ENCODE measurements at regions not wholly inside any gene's neighbourhood (a gene's known extent, or its start where the extent isn't known, plus 50 kb on each side); places are given as distances from the start of the nearest gene placed in this dataset.

- Histone ChIP-seq H4K20me1 (ENCODE audit: insufficient read depth, low read length) (no peaks in the 10 kb centered on the region), H3K27ac (ENCODE audit: low read length) (no peak overlapping the region), H3K79me2 (ENCODE audit: low read length) (no peaks in the 10 kb centered on the region), H3K4me2 (ENCODE audit: low read length) (no peak overlapping the region), H3K9ac (ENCODE audit: low read length) (no peak overlapping the region), H3K27me3 (ENCODE audit: low read depth, low read length) (peaks cover 5% of the 10 kb centered on the region; the same call in 1 of the 2 replicates), H2AFZ (ENCODE audit: low read depth, low read length) (peak overlapping the region; percentile 54; the same call in 1 of the 2 replicates), H3K36me3 (replicated peaks; ENCODE audit: low read depth, low read length) (no peaks in the 10 kb centered on the region), H3K9me3 (ENCODE audit: insufficient read depth, low read length) (no peaks in the 10 kb centered on the region), H3K4me1 (ENCODE audit: low read length) (no peaks in the 10 kb centered on the region), H3K4me3 (ENCODE audit: low read length) (no peak overlapping the region)
- no peak for TF ChIP-seq CTCF (IDR thresholded peaks at IDR 0.05; ENCODE audit: low read depth, low read length)
- TF ChIP-seq EZH2phosphoT487 (IDR thresholded peaks at IDR 0.05; ENCODE audit: low read depth), result no peak
These were observed 116.3 kb upstream of the RCN1 start for GRCh38 chr11:31974366-31975136.

GRCh38 chr11:31973172-31973571, 117.7 kb upstream of the RCN1 start:
- no peak overlapping the region for H2AFZ ChIP-seq (ENCODE audit: low read depth, low read length)
- H4K20me1 ChIP-seq (ENCODE audit: insufficient read depth, low read length), result no peaks in the 10 kb centered on the region
- no peak overlapping the region for H3K27ac ChIP-seq (ENCODE audit: low read length)
- no peaks in the 10 kb centered on the region for H3K4me1 ChIP-seq (ENCODE audit: low read length)
- no peaks in the 10 kb centered on the region for H3K79me2 ChIP-seq (ENCODE audit: low read length)
- TF ChIP-seq CTCF (IDR thresholded peaks at IDR 0.05; ENCODE audit: low read depth, low read length), result no peak
- no peak for TF ChIP-seq EZH2phosphoT487 (IDR thresholded peaks at IDR 0.05; ENCODE audit: low read depth)
- H3K4me3 ChIP-seq (ENCODE audit: low read length), result no peak overlapping the region
- no peak overlapping the region for H3K9ac ChIP-seq (ENCODE audit: low read length)
- H3K9me3 ChIP-seq (ENCODE audit: insufficient read depth, low read length), result no peaks in the 10 kb centered on the region
- no peaks in the 10 kb centered on the region for H3K36me3 ChIP-seq (replicated peaks; ENCODE audit: low read depth, low read length)
- H3K4me2 ChIP-seq (ENCODE audit: low read length), result no peak overlapping the region
- peaks cover 3% of the 10 kb centered on the region; the same call in 1 of the 2 replicates for H3K27me3 ChIP-seq (ENCODE audit: low read depth, low read length)

- H2AFZ ChIP-seq (ENCODE audit: low read depth, low read length), result no peak overlapping the region
- H3K4me3 ChIP-seq (ENCODE audit: low read length), result no peak overlapping the region
- H3K36me3 ChIP-seq (replicated peaks; ENCODE audit: low read depth, low read length), result no peaks in the 10 kb centered on the region
- no peak overlapping the region for H3K4me2 ChIP-seq (ENCODE audit: low read length)
- no peak overlapping the region for H3K27ac ChIP-seq (ENCODE audit: low read length)
- no peaks in the 10 kb centered on the region for H3K79me2 ChIP-seq (ENCODE audit: low read length)
- no peak overlapping the region for H3K9ac ChIP-seq (ENCODE audit: low read length)
- H4K20me1 ChIP-seq (ENCODE audit: insufficient read depth, low read length), result no peaks in the 10 kb centered on the region
- no peaks in the 10 kb centered on the region for H3K4me1 ChIP-seq (ENCODE audit: low read length)
- peaks cover 3% of the 10 kb centered on the region; the same call in 1 of the 2 replicates for H3K27me3 ChIP-seq (ENCODE audit: low read depth, low read length)
- no peak for TF ChIP-seq CTCF (IDR thresholded peaks at IDR 0.05; ENCODE audit: low read depth, low read length)
- no peak for TF ChIP-seq EZH2phosphoT487 (IDR thresholded peaks at IDR 0.05; ENCODE audit: low read depth)
- H3K9me3 ChIP-seq (ENCODE audit: insufficient read depth, low read length), result no peaks in the 10 kb centered on the region
These were observed 118.3 kb upstream of the RCN1 start for GRCh38 chr11:31972623-31973022.

- Histone ChIP-seq H3K4me2 (ENCODE audit: low read length) (no peak overlapping the region), H2AFZ (ENCODE audit: low read depth, low read length) (no peak overlapping the region), H3K4me1 (ENCODE audit: low read length) (no peaks in the 10 kb centered on the region), H3K9ac (ENCODE audit: low read length) (no peak overlapping the region), H4K20me1 (ENCODE audit: insufficient read depth, low read length) (no peaks in the 10 kb centered on the region), H3K27me3 (ENCODE audit: low read depth, low read length) (no peaks in the 10 kb centered on the region; the same call in 1 of the 2 replicates), H3K9me3 (ENCODE audit: insufficient read depth, low read length) (no peaks in the 10 kb centered on the region), H3K36me3 (replicated peaks; ENCODE audit: low read depth, low read length) (no peaks in the 10 kb centered on the region), H3K4me3 (ENCODE audit: low read length) (no peak overlapping the region), H3K27ac (ENCODE audit: low read length) (no peak overlapping the region), H3K79me2 (ENCODE audit: low read length) (no peaks in the 10 kb centered on the region)
- TF ChIP-seq CTCF (IDR thresholded peaks at IDR 0.05; ENCODE audit: low read depth, low read length) (no peak), EZH2phosphoT487 (IDR thresholded peaks at IDR 0.05; ENCODE audit: low read depth) (no peak)
These were observed 121.5 kb upstream of the RCN1 start for GRCh38 chr11:31969359-31969702.
